Lung (tissue), 11 donors: ENCODE measurements at regions not wholly inside any gene's neighbourhood (a gene's known extent, or its start where the extent isn't known, plus 50 kb on each side); places are given as distances from the start of the nearest gene placed in this dataset.
A peak's percentile ranks its signal among the peaks of the same experiment; 100 is the strongest.

ENCODE experiments used
- ATAC-seq: fragments of 200-7000 bp; cut with Tn5 transposase; one replicate; pipeline ENCODE4 v1.9.1; 2020; ENCODE audit warnings: moderate number of reproducible peaks; ENCODE audit not compliant: insufficient read depth, low FRiP score
- DNase-seq, 3 donors: peaks; one replicate each; pipeline ENCODE4 v3.0.0-alpha.2; 2013 to 2017
- H3K27ac ChIP-seq, 2 donors: one replicate each; pipeline ENCODE4 v1.5.1; 2013; ENCODE audit warnings: mild to moderate bottlenecking in 2 of 2, moderate library complexity in 2 of 2, control low read depth in 1 of 2, inconsistent platforms in 1 of 2, low read depth in 1 of 2, low read length in 1 of 2
- H3K27me3 ChIP-seq, 3 donors: one replicate each; pipeline ENCODE4 v1.5.1; 2013; ENCODE audit warnings: low read length in 2 of 3; ENCODE audit not compliant: control insufficient read depth in 3 of 3, insufficient read depth in 3 of 3
- H3K36me3 ChIP-seq, 4 donors: one replicate each; pipeline ENCODE4 v1.5.1; 2013; ENCODE audit warnings: low read length in 4 of 4, mild to moderate bottlenecking in 1 of 4, moderate library complexity in 1 of 4; ENCODE audit not compliant: control insufficient read depth in 4 of 4, insufficient read depth in 4 of 4
- H3K4me1 ChIP-seq, 5 donors: one replicate each; pipeline ENCODE4 v1.5.1; 2013; ENCODE audit warnings: low read length in 5 of 5, mild to moderate bottlenecking in 2 of 5, moderate library complexity in 1 of 5; ENCODE audit not compliant: control insufficient read depth in 5 of 5, insufficient read depth in 5 of 5
- H3K4me3 ChIP-seq: one replicate; pipeline ENCODE4 v1.5.1; 2013; ENCODE audit warnings: mild to moderate bottlenecking, control low read depth, moderate library complexity
- H3K9ac ChIP-seq, 2 donors: one replicate each; pipeline ENCODE4 v1.5.1; 2013; ENCODE audit warnings: low read length in 2 of 2, control low read depth in 1 of 2; ENCODE audit not compliant: insufficient read depth in 1 of 2
- H3K9me3 ChIP-seq, 4 donors: one replicate each; pipeline ENCODE4 v1.5.1; 2013; ENCODE audit warnings: low read length in 3 of 4, mild to moderate bottlenecking in 1 of 4, moderate library complexity in 1 of 4; ENCODE audit not compliant: control insufficient read depth in 4 of 4, insufficient read depth in 3 of 4
- WGBS, 2 donors: extraction: QIAGEN DNeasy Blood & Tissue Kit; methylation state at CpG; one replicate each; pipeline ENCODE4 v1.1.7; 2013; 5-methylcytosine and 5-hydroxymethylcytosine counted together
- TF ChIP-seq, protein P1 (sequence below): IDR thresholded peaks from 2 replicates; pipeline ENCODE4 v1.5.1; 2012; ENCODE audit warnings: mild to moderate bottlenecking; ENCODE audit errors: control extremely low read depth, extremely low read depth
- donor health status: control.
- donor health status: control.
- donor health status: Bipolar disorder and iron deficiency.
- donor health status: healthy.
- donor health status: DM: yes; HTN: yes; CAD: no.

DNA sequence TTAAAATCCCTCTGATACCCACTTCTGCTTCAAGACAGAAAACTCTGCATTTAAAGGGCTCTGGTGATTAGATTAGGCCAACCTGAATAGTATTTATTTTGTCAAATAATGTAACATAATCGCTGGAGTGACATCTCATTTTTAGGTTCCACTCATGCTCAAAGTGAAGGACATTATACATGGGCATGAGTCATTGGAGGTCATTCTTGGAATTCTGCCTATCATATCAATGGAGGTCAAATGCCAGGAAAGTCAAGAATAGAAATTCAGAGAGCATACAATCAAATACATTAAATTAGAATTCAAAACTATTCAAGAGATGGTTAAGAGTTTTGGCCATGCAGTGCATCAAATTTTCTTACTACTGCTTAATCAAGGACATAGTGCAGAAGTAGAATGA is 50.8 kb upstream of the PRSS1 start:
- Histone ChIP-seq H3K9me3 (no peaks in the 10 kb centered on the region), H3K27ac (no peak overlapping the region), H3K36me3 (no peaks in the 10 kb centered on the region), H3K4me1 (no peaks in the 10 kb centered on the region), H3K4me3 (no peak overlapping the region), H3K9ac (no peak overlapping the region), H3K27me3 (no peaks in the 10 kb centered on the region)
- DNase-seq (no peak), ATAC-seq (no peak)
- WGBS, 2 donors: 94 to 95% methylated on average over 1 of the region's 1 CpG
- TF ChIP-seq, protein P1, sequence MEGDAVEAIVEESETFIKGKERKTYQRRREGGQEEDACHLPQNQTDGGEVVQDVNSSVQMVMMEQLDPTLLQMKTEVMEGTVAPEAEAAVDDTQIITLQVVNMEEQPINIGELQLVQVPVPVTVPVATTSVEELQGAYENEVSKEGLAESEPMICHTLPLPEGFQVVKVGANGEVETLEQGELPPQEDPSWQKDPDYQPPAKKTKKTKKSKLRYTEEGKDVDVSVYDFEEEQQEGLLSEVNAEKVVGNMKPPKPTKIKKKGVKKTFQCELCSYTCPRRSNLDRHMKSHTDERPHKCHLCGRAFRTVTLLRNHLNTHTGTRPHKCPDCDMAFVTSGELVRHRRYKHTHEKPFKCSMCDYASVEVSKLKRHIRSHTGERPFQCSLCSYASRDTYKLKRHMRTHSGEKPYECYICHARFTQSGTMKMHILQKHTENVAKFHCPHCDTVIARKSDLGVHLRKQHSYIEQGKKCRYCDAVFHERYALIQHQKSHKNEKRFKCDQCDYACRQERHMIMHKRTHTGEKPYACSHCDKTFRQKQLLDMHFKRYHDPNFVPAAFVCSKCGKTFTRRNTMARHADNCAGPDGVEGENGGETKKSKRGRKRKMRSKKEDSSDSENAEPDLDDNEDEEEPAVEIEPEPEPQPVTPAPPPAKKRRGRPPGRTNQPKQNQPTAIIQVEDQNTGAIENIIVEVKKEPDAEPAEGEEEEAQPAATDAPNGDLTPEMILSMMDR: no peak

DNA sequence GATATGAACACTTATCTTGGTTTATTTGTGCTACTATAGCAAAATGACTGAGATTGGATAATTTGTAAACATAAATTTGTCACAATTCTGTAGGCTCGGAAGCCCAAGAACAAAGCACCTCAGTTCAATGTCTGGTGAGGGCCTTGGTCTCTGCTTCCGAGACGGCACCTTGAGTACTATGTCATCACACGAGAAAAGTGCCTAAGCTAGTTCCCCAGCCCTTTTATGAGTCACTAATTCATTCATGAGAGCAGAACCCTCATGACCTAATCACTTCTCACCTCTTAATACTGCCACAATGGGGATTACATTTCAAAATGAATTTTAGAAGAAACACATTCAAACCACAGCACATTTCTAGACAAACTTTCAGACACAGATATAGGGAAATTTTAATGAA is 52.0 kb upstream of the PRSS1 start:
- TF ChIP-seq, protein P1: no peak
- H3K4me1 ChIP-seq: no peaks in the 10 kb centered on the region
- no peak overlapping the region for H3K27ac ChIP-seq
- no peak overlapping the region for H3K9ac ChIP-seq
- 63 to 89% methylated on average over 4 of the region's 4 CpGs for WGBS, 2 donors
- no peak for ATAC-seq
- no peaks in the 10 kb centered on the region for H3K36me3 ChIP-seq
- H3K9me3 ChIP-seq: no peaks in the 10 kb centered on the region
- peak; percentile 10 to 43 (median 22) for DNase-seq
- H3K4me3 ChIP-seq: no peak overlapping the region
- H3K27me3 ChIP-seq: no peaks in the 10 kb centered on the region

DNA sequence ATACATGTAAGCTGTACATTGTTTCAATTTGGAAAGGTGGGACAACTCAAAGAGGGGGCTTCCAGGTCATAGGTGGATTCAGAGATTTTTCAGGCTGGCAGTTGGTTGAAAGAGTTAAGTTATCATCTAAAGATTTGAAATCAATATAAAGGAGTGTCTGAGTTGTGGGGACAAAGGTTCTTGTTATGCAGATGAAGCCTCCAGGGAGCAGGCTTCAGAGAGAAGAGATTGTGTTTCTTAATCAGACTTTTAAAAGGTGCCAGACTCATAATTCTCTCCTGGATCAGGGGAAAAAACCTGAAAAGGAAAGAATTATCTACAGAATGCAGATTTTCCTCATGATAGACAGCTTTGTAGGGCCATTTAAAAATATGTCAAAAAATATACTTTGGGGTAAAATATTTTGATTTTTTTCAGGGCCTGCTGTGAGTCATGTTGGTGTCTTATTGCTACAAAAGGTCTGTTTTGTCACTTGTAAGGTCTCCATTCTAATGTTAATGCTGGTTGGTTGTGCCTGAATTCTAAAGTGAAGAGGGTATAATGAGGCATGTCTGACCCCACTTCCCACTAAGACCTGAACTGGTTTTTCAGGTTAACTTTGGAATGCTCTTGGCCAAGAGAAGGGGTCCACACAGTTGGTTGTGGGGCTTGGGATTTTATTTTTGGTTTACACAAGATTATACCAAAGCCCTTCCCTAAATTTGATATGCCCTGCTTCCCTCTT is 52.7 kb upstream of the PRSS1 start:
- Histone ChIP-seq H3K36me3 (no peaks in the 10 kb centered on the region), H3K9me3 (no peaks in the 10 kb centered on the region), H3K27ac (no peak overlapping the region), H3K9ac (no peak overlapping the region), H3K27me3 (no peaks in the 10 kb centered on the region), H3K4me3 (no peak overlapping the region), H3K4me1 (no peaks in the 10 kb centered on the region)
- ATAC-seq (no peak), DNase-seq (no peak)
- TF ChIP-seq, protein P1: no peak

DNA sequence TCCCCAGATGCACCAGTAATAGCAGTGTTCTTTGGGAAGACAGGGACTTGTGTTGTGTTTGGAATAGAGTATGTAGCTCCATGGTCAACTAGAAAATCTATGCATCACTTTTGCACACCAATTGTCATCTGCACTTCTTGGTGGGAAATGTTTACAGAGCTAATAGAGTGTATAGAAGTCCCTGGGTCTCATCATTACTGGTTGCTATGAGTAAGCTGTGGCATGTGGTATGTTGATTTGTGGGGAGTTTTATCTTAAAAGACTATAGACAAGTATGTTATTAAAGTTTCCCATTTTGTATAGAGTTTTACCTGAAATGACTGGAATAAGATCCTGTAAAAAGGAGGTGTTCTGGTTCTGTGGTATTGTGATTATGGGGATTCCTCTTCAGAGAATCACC is 55.4 kb upstream of the PRSS1 start:
- no peaks in the 10 kb centered on the region for H3K4me1 ChIP-seq
- no peaks in the 10 kb centered on the region for H3K9me3 ChIP-seq

More for the DNA sequence above, 55.4 kb upstream of the PRSS1 start:
- no peak overlapping the region for H3K4me3 ChIP-seq
- TF ChIP-seq, protein P1: no peak
- no peak overlapping the region for H3K27ac ChIP-seq
- no peak overlapping the region for H3K9ac ChIP-seq
- no peak for ATAC-seq
- H3K27me3 ChIP-seq: no peaks in the 10 kb centered on the region
- H3K36me3 ChIP-seq: no peaks in the 10 kb centered on the region
- no peak for DNase-seq
